DND-41 (cell line): ENCODE measurements at regions not wholly inside any gene's neighbourhood (a gene's known extent, or its start where the extent isn't known, plus 50 kb on each side); places are given as distances from the start of the nearest gene placed in this dataset.

Experiments
- ATAC-seq: fragments of 200-7000 bp; cut with Tn5 transposase; 3 replicates; pipeline ENCODE4 v1.9.1; 2021; ENCODE audit warnings: low read depth; ENCODE audit not compliant: insufficient read depth
- DNase-seq: peaks from one replicate; pipeline ENCODE4 v3.0.0-alpha.2; 2020
- H2AFZ ChIP-seq: 2 replicates; pipeline ENCODE4 v1.6.0; 2012; ENCODE audit warnings: low read depth, low read length
- H3K27ac ChIP-seq: 2 replicates; pipeline ENCODE4 v1.5.1; 2012; ENCODE audit warnings: low read length, inconsistent platforms
- H3K27me3 ChIP-seq: fragments of 200-600 bp; sonication (generic); 2 replicates; pipeline ENCODE4 v1.6.0; 2012; ENCODE audit warnings: low read length, mild to moderate bottlenecking, inconsistent platforms; ENCODE audit not compliant: insufficient read depth, poor library complexity
- H3K36me3 ChIP-seq: 2 replicates; pipeline ENCODE4 v1.5.1; 2012; ENCODE audit warnings: low read length, inconsistent platforms; ENCODE audit not compliant: insufficient read depth
- H3K4me1 ChIP-seq: 2 replicates; pipeline ENCODE4 v1.5.1; 2012; ENCODE audit warnings: mild to moderate bottlenecking, low read length; ENCODE audit not compliant: insufficient read depth
- H3K4me2 ChIP-seq: 2 replicates; pipeline ENCODE4 v1.6.0; 2012; ENCODE audit warnings: mild to moderate bottlenecking, moderate library complexity, low read length, inconsistent platforms; ENCODE audit not compliant: insufficient read depth
- H3K4me3 ChIP-seq, 2 experiments: fragments of 200-600 bp in 1 of 2; shearing (Covaris generic) in 1 of 2; 2 replicates each; pipeline ENCODE4 v1.5.1; 2012 to 2016; ENCODE audit warnings: inconsistent platforms in 2 of 2, low read length in 2 of 2, mild to moderate bottlenecking in 2 of 2, low read depth in 1 of 2, moderate library complexity in 1 of 2
- H3K79me2 ChIP-seq: 2 replicates; pipeline ENCODE4 v1.6.0; 2012; ENCODE audit warnings: low read length, inconsistent platforms; ENCODE audit not compliant: insufficient read depth
- H3K9ac ChIP-seq: 2 replicates; pipeline ENCODE4 v1.6.0; 2012; ENCODE audit warnings: low read depth, mild to moderate bottlenecking, inconsistent platforms, low read length, moderate library complexity
- H3K9me3 ChIP-seq: 2 replicates; pipeline ENCODE4 v1.5.1; 2012; ENCODE audit warnings: low read length, moderate library complexity, mild to moderate bottlenecking, inconsistent platforms; ENCODE audit not compliant: insufficient read depth, severe bottlenecking
- H4K20me1 ChIP-seq: 2 replicates; pipeline ENCODE4 v1.6.0; 2012; ENCODE audit warnings: low read length; ENCODE audit not compliant: insufficient read depth
- EZH2 ChIP-seq: IDR thresholded peaks from 3 replicates; pipeline ENCODE4 v1.6.1; 2012; ENCODE audit warnings: borderline replicate concordance, low read depth, mild to moderate bottlenecking, moderate library complexity, low read length, inconsistent platforms; ENCODE audit not compliant: severe bottlenecking
- TF ChIP-seq, protein P1 (sequence below): IDR thresholded peaks from 2 replicates; pipeline ENCODE4 v1.5.1; 2012; ENCODE audit warnings: borderline replicate concordance, low read length, moderate library complexity, mild to moderate bottlenecking; ENCODE audit not compliant: poor library complexity, severe bottlenecking; ENCODE audit errors: extremely low read depth

DNA sequence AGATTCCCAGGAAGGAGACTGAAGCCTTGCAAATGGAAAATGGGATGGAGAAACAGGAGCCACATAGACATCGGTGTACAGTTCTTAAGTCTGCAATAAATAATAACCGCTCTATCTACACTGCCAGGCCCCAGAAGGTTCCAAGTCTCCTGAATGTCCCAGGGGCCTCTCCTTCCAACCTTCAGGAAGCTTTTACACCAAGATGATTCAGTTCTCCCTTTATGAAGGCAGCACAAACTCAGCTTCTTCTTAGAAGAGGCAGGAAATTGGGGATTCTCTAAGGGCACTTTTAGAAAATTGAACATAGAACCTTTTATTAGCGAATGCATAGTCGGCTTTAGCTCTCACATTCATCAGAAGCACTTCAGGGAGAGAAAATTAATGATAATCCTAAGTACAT is 130.8 kb upstream of the LYZL1 start:
- no peak for TF ChIP-seq EZH2
- TF ChIP-seq, protein P1, sequence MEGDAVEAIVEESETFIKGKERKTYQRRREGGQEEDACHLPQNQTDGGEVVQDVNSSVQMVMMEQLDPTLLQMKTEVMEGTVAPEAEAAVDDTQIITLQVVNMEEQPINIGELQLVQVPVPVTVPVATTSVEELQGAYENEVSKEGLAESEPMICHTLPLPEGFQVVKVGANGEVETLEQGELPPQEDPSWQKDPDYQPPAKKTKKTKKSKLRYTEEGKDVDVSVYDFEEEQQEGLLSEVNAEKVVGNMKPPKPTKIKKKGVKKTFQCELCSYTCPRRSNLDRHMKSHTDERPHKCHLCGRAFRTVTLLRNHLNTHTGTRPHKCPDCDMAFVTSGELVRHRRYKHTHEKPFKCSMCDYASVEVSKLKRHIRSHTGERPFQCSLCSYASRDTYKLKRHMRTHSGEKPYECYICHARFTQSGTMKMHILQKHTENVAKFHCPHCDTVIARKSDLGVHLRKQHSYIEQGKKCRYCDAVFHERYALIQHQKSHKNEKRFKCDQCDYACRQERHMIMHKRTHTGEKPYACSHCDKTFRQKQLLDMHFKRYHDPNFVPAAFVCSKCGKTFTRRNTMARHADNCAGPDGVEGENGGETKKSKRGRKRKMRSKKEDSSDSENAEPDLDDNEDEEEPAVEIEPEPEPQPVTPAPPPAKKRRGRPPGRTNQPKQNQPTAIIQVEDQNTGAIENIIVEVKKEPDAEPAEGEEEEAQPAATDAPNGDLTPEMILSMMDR: no peak
- Histone ChIP-seq H4K20me1 (no peaks in the 10 kb centered on the region), H2AFZ (no peak overlapping the region), H3K9ac (no peak overlapping the region), H3K27ac (no peak overlapping the region), H3K4me3 (no peak overlapping the region), H3K4me2 (no peak overlapping the region), H3K4me1 (no peaks in the 10 kb centered on the region), H3K9me3 (no peaks in the 10 kb centered on the region), H3K36me3 (no peaks in the 10 kb centered on the region), H3K79me2 (no peaks in the 10 kb centered on the region), H3K27me3 (peaks cover 4% of the 10 kb centered on the region)
- DNase-seq (no peak), ATAC-seq (no peak)

DNA sequence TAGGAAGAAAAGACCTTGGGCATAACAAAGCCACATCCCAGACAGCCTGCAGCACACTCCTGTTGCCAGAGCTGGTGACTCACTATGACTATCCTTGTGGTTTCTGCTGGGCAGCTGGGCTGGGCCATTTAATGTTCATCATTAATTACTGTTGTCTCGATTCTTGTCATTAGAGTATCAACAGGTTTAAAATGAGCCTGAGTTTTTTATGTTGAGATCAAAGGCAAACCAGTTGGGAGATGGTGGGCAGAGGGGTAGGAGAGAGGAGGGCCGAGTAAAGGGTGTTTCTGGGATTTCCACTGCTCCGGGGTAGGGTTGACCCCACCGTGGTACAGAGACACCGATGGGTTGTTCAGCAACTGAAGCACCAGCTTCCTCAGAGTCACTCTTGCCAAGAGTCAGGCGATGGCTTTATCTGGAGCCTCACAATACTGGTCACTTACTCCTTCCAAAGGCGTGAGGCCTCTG is 128.7 kb upstream of the LYZL1 start:
- Histone ChIP-seq H3K36me3 (no peaks in the 10 kb centered on the region), H3K9me3 (no peaks in the 10 kb centered on the region), H3K27ac (no peak overlapping the region), H3K4me1 (no peaks in the 10 kb centered on the region), H3K27me3 (peaks cover 4% of the 10 kb centered on the region), H3K4me2 (no peak overlapping the region), H4K20me1 (no peaks in the 10 kb centered on the region), H3K9ac (no peak overlapping the region), H3K79me2 (no peaks in the 10 kb centered on the region), H2AFZ (no peak overlapping the region), H3K4me3 (no peak overlapping the region)
- TF ChIP-seq, protein P1: no peak
- TF ChIP-seq EZH2: no peak
- no peak for ATAC-seq
- no peak for DNase-seq

DNA sequence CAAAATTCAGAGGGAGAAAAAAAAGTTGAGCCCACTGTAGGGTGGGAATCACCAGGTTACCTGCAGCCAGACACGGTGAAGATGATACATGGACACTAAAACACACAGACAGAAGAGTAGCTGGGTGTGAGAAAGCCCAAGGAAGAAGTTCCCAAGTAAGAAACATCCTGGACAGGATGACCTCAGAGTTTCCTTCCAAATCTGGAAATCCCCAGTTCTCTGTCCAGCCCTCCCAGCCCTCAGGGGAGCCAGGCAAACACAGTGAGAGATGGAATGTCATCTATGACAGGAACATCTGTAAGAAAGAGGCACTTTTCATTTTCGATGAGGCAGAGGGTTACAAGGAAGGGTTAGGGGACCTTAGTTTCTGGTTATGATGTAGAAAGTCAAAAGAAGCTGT is 125.1 kb upstream of the LYZL1 start:
- ATAC-seq: no peak
- Histone ChIP-seq H3K4me1 (no peaks in the 10 kb centered on the region), H4K20me1 (no peaks in the 10 kb centered on the region), H3K9ac (no peak overlapping the region), H3K4me2 (no peak overlapping the region), H3K9me3 (no peaks in the 10 kb centered on the region), H3K79me2 (no peaks in the 10 kb centered on the region), H3K27ac (no peak overlapping the region), H3K27me3 (no peaks in the 10 kb centered on the region), H3K4me3 (no peak overlapping the region), H2AFZ (no peak overlapping the region), H3K36me3 (no peaks in the 10 kb centered on the region)
- TF ChIP-seq, protein P1: no peak
- TF ChIP-seq EZH2: no peak
- no peak for DNase-seq

DNA sequence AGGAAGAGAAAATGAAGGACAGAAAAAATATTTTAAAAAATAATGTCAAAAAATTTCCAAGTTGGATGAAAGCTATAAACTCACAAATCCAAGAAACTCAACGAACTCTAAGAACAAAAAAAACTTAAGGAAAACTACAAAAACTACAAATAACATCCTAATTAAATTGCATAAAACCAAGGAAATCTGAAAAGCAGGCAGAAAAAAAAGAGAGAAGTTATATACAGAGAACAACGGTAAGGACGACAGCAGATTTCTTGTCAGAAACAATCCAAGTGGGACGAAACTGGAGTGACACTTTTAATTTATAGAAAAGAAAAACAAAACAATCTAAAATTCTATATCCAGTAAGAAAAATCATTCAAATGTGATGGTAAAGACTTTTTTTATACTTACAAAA is 122.2 kb upstream of the LYZL1 start:
- no peaks in the 10 kb centered on the region for H3K79me2 ChIP-seq
- TF ChIP-seq, protein P1: no peak
- TF ChIP-seq EZH2: no peak
- H3K27me3 ChIP-seq: no peaks in the 10 kb centered on the region
- no peaks in the 10 kb centered on the region for H3K4me1 ChIP-seq
- ATAC-seq: no peak
- H3K4me2 ChIP-seq: no peak overlapping the region
- DNase-seq: no peak
- H3K36me3 ChIP-seq: no peaks in the 10 kb centered on the region
- H3K9ac ChIP-seq: no peak overlapping the region
- H2AFZ ChIP-seq: no peak overlapping the region
- H3K27ac ChIP-seq: no peak overlapping the region
- no peaks in the 10 kb centered on the region for H4K20me1 ChIP-seq
- no peak overlapping the region for H3K4me3 ChIP-seq
- no peaks in the 10 kb centered on the region for H3K9me3 ChIP-seq
